GM21723 (cell line): ENCODE measurements at regions not wholly inside any gene's neighbourhood (a gene's known extent, or its start where the extent isn't known, plus 50 kb on each side); places are given as distances from the start of the nearest gene placed in this dataset.

ENCODE experiments used
- ATAC-seq: cut with Tn5 transposase; IDR thresholded peaks from one replicate; pipeline ENCODE4 v1.9.1; 2021; ENCODE audit warnings: mild to moderate bottlenecking, moderate library complexity; ENCODE audit not compliant: unreplicated experiment

- no peak for ATAC-seq
These were observed 359.9 kb downstream of the IRX2 start for GRCh38 chr5:2391566-2391965.

DNA sequence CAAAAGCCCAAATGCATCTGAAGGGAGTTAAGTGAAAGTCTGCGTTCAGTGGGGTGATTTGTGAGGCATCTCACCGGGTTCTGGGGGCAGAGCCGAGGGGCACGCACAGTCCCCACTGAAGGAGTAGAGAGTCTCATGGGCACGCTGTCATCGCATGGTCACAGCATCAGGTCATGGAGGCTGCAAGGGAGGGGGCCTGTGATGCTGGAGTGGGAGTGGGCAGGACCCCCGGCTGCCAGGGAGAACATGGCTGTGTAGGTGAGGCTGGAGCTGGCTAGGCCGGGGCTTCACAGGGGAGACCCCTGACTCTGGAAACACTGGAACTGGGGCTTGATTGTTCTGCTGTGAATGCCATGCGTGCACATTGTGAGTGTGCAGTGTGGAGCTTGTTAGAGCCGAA is 360.5 kb downstream of the IRX2 start:
- ATAC-seq: no peak

- no peak for ATAC-seq
These were observed 362.9 kb downstream of the IRX2 start for GRCh38 chr5:2388571-2388970.

DNA sequence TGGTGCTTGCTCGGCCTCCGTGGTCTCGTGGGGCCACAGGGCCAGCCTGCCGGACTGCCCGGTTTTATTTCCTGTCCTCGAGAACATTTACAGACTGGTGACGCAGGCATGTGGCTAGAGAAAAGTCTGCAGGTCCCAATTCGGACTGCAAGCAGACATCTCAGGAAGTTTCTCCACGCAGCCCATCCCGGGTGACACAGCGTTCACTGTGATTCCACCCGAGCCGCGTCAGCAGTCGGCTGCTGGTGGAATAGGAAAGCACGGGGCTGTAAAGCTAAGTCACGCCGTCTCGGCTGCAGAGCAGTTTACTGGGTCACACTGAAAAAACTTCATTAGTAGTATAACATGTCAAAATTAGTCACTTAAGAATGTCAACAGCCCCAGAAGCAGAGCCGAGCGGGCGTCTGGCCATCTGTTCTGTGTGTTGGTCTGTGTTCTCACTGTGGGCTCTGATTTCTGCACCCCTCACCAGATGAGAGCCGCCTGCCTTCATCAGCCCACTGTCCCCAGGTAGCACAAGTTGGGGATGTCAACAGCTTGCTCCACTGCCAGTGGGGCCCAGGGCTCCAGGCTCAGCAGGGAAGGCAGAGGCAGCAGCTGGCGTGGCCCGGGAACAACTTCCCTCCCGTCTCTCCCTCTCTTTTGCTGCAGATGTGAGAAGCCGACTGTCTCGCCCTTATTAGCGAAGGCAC is 363.7 kb downstream of the IRX2 start:
- no peak for ATAC-seq

DNA sequence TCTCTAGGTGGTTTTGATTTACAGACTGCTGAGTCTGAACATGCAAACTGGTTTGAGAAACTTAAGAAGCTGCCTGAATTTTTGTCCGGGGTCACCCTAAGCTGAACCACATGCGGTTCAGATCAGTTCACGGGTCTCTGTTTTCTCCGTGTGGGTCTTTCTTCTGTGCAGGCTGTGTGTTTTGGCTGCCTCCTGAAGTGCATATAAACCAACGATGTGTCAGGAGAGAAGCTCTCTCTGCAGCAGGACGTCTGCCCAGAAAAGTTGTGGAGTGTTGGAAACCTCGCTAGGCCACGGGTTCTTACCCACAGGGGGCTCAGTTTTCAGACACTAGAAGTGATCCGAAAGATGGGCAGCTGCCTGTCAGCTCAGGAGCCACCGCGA is 364.2 kb downstream of the IRX2 start:
- ATAC-seq: no peak

DNA sequence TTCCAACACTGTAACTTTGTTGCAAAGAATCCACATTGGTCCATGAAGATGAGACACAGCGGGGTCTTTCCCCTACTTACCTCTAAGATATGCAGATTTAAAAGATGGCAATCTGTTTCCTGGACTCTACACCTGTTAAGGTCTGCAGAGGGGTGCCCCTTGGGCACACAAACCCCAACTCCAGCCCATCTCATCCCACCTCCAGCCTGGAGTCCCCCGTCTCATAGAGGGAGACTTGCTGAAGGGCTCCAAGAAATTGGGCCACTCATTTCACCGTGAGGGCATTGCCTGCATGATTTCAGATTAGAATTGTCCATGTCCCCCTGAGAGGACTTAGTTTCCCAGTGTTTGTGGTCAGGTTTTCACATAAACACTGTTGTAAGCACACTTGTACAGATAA is 365.7 kb downstream of the IRX2 start:
- no peak for ATAC-seq

GRCh38 chr5:2383698-2384065 is 367.8 kb downstream of the IRX2 start:
- ATAC-seq: no peak

GRCh38 chr5:2382776-2383697 is 368.4 kb downstream of the IRX2 start:
- ATAC-seq: no peak

DNA sequence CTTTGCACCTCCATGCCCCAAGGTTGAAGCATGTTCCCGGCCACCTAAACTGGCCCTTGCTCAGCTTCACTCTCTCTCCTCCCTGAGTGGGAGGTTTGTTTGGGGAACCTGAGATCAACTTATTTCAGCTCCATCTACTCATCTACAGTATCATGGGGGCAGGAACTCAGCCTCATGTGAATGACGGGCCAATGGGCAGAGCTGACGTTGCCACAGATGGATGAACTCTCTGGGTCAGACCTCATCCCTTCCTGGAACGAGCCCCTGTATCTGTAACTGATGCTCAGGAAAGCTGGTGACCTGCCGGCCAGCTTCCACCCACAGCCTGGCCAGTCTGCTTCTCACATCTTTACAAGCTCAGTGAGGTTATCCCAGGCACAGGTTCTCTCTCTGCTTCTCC is 369.6 kb downstream of the IRX2 start:
- ATAC-seq: no peak

GRCh38 chr5:2381070-2381469 is 370.4 kb downstream of the IRX2 start:
- no peak for ATAC-seq

DNA sequence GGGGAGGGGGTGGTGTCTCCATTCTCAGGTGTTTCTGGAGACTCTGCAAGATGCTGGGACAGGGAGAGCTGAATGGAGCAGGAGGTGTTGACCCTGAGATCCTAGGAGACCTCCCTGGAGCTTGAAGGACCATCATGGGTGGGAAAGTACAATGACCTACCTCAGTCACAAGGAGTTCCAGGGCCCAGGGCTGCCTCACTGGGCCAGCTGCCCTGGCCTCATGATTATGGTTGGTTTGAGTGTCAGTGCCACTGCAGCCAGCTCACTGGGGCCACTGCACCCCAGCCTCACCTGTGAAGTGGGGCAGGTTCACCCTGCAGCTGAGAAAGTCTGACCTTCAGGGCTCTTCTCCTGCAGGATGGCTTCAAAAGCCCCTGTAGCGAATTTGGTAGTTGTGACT is 372.5 kb downstream of the IRX2 start:
- no peak for ATAC-seq

GRCh38 chr5:2378108-2378507 is 373.4 kb downstream of the IRX2 start:
- no peak for ATAC-seq

- ATAC-seq: no peak
These were observed 375.0 kb downstream of the IRX2 start for GRCh38 chr5:2376486-2376885.

DNA sequence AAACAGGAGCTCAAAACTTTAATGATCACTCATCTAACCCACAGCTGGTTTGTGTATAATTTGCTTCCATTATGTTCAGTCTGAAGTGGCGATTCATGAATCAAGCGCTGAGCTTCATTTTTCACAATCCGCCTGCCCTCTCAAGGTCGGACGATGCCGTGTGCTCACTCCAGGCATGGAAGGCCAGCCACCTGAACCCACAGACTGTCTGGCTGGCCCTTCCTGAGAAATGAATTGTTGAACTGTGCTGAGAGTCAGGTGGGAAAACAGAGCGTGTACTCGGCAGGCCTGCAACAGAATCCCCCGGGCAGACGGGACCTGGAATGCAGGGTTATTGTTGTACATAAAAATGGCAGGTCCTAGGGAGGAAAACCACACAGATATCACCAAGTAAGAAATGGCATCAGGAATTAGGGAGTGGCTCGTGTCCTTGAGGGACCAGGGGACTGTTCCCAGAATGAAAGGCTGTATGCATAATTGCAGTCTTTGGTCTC is 375.7 kb downstream of the IRX2 start:
- no peak for ATAC-seq

DNA sequence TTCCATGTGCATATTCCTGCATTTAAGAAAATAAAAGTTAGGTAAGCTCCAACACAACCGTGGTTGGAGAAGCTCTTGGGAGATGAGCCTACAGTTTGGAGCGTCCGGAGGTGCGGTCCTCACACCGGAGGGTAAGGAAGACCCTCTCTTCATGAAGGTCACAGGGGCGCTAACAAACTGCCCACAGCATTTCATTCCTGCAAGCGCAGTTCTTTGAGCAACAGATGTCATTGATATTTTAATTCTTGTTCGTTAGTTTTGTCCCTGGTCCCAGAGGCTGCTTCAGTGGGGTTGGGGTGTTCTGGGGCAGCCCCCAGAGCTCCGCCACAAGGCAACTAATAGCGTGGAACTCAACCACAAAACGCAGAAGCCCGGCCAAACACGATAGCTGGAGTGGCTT is 376.2 kb downstream of the IRX2 start:
- ATAC-seq: no peak

GRCh38 chr5:2374703-2375102 is 376.8 kb downstream of the IRX2 start:
- no peak for ATAC-seq

DNA sequence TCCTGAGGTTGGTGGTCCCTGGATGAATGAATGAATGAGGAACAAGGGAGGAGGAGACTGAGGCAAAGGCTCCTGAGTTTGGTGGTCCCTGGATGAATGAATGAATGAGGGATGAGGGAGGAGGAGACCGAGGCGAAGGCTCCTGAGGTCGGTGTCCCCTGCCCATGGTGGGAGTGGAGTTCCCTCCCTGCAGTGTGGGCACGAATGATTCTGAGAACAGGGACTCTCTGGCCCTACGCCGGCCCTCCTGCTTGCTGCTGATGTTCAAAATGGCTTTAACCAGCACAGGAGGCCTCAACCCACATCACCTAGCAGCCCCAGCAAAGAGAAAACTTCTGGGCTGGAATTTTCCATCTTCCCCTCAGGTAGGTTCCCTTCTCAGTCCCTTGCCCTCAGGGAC is 377.8 kb downstream of the IRX2 start:
- ATAC-seq: no peak

GRCh38 chr5:2371419-2371710 is 380.1 kb downstream of the IRX2 start:
- no peak for ATAC-seq

- no peak for ATAC-seq
These were observed 380.7 kb downstream of the IRX2 start for GRCh38 chr5:2370626-2371418.

DNA sequence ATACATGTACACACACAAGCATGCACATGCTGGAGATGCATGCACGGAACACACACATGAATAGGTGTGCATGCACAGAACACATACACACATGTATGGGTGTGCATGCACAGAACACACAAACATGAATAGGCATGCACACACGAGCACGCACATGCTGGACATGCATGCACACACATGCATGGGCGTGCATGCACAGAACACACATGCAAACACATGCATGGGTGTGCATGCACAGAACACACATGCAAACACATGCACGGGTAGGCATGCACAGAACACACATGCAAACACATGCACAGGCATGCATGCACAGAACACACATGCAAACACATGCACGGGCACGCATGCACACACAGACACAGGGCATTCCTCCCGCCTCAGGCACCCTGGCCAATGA is 382.3 kb downstream of the IRX2 start:
- no peak for ATAC-seq

DNA sequence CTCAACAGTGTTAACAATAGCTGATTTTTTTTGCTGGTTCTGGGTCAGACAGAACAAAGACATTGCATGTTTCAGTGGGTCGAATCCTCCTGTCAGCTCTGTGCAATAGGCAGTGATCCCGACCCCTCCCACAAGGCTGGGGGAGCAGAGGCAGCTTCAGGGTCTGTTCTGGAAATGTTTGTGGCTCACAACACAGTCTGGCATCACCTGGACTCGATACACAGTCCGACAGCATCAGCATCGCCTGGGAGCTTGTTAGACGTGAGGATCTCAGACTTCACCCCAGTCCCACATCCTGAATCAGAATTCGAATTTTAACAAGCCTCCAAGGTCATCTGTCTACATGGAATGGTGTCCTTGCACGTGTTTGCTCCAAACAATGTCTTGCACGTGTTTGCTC is 384.7 kb downstream of the IRX2 start:
- no peak for ATAC-seq

DNA sequence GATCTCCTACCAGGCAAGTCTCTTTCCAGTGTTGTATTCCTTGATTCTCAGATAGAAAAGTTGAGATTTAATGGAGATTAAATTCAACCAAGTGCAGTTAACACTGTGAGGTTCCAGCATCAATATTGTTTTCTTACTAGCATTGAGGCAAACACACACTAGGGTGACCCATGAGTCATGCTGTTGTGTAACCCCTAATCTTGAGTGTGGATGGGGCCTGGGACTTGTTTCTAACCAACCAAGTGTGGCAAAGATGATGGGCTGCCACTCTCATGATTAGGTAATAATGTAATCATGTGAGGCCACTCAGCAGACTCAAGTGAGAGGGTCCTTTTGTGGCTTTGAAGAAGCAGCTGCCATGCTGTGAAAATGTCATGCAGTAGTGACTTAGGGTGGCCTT is 394.2 kb downstream of the IRX2 start:
- ATAC-seq: no peak
